B cell (primary cell): ENCODE measurements at regions not wholly inside any gene's neighbourhood (a gene's known extent, or its start where the extent isn't known, plus 50 kb on each side); places are given as distances from the start of the nearest gene placed in this dataset.

Experiments
- ATAC-seq: fragments of 200-7000 bp; cut with Tn5 transposase; one replicate; pipeline ENCODE4 v1.10.0; 2021; ENCODE audit warnings: low read depth, mild to moderate bottlenecking, moderate number of reproducible peaks, moderate library complexity
- CTCF ChIA-PET: fragments of 350-600 bp; sonication (Branson Sonifier 250); formaldehyde crosslinking; loops from one replicate; lab custom pipeline; 2021; ENCODE audit warnings: antibody characterized with exemption, inconsistent platforms; lab: Charles Lee
- POLR2A ChIA-PET: fragments of 350-600 bp; sonication (Branson Sonifier 250); formaldehyde crosslinking; loops from one replicate; lab custom pipeline; 2021; ENCODE audit warnings: antibody characterized with exemption; lab: Charles Lee
- DNase-seq: peaks from one replicate; pipeline ENCODE4 v3.0.0; 2013
- H2AFZ ChIP-seq: 2 replicates; pipeline ENCODE4 v1.6.1; 2012; ENCODE audit warnings: mild to moderate bottlenecking, low read depth, low read length; ENCODE audit not compliant: insufficient read depth, poor library complexity, severe bottlenecking
- H3K27ac ChIP-seq, 2 donors: 1 replicate in 1 of 2; 2 replicates in 1 of 2; pipeline ENCODE4 v1.5.1; 2012 to 2013; ENCODE audit warnings: low read length in 2 of 2, mild to moderate bottlenecking in 2 of 2, moderate library complexity in 1 of 2
- H3K27me3 ChIP-seq, 4 experiments: fragments of 200-600 bp in 1 of 4; sonication (generic) in 1 of 4; replicated peaks in 1 of 4; 1 replicate in 2 of 4; 2 replicates in 2 of 4; pipeline versions ENCODE4 v1.6.1 to v1.7.0; 2013 to 2016; ENCODE audit warnings: low read length in 3 of 4, mild to moderate bottlenecking in 2 of 4, mixed read lengths in 1 of 4, moderate library complexity in 1 of 4; ENCODE audit not compliant: insufficient read depth in 4 of 4, control insufficient read depth in 3 of 4; ENCODE audit errors: control extremely low read depth in 1 of 4
- H3K36me3 ChIP-seq, 2 experiments: replicated peaks in 1 of 2; 1 replicate in 1 of 2; 2 replicates in 1 of 2; pipeline versions ENCODE4 v1.6.1 to v1.7.1; 2013; ENCODE audit warnings: low read length in 1 of 2; ENCODE audit not compliant: insufficient read depth in 2 of 2, control insufficient read depth in 1 of 2; ENCODE audit errors: control extremely low read depth in 1 of 2, extremely low read depth in 1 of 2
- H3K4me1 ChIP-seq, 2 donors: fragments of 200-600 bp in 1 of 2; sonication (generic) in 1 of 2; 1 replicate in 1 of 2; 2 replicates in 1 of 2; pipeline versions ENCODE4 v1.5.1 to v1.6.1; 2013 to 2017; ENCODE audit warnings: low read length in 2 of 2; ENCODE audit not compliant: control insufficient read depth in 2 of 2, insufficient read depth in 2 of 2
- H3K4me2 ChIP-seq: replicated peaks from 2 replicates; pipeline ENCODE3; 2012; ENCODE audit warnings: mild to moderate bottlenecking, low read depth, low read length; ENCODE audit not compliant: poor library complexity, severe bottlenecking
- H3K4me3 ChIP-seq, 5 experiments: fragments of 200-600 bp in 1 of 5; sonication (generic) in 1 of 5; 1 replicate in 3 of 5; 2 replicates in 2 of 5; pipeline versions ENCODE4 v1.5.1 to v1.7.0; 2011 to 2016; ENCODE audit warnings: low read length in 4 of 5, mild to moderate bottlenecking in 4 of 5, low read depth in 2 of 5, control low read depth in 1 of 5, moderate library complexity in 1 of 5; ENCODE audit not compliant: insufficient read depth in 1 of 5; ENCODE audit errors: control extremely low read depth in 1 of 5, extremely low read depth in 1 of 5
- H3K79me2 ChIP-seq: fragments of 200-600 bp; sonication (generic); one replicate; pipeline ENCODE4 v1.6.0; 2016; ENCODE audit warnings: low read length; ENCODE audit not compliant: control insufficient read depth, insufficient read depth
- H3K9ac ChIP-seq: fragments of 200-600 bp; sonication (generic); 2 replicates; pipeline ENCODE4 v1.6.1; 2017; ENCODE audit warnings: mild to moderate bottlenecking, low read length, moderate library complexity
- H3K9me3 ChIP-seq, 3 donors: one replicate each; pipeline versions ENCODE4 v1.6.1 to v1.7.1; 2013; ENCODE audit warnings: low read length in 2 of 3; ENCODE audit not compliant: control insufficient read depth in 2 of 3, insufficient read depth in 1 of 3; ENCODE audit errors: control extremely low read depth in 1 of 3
- H4K20me1 ChIP-seq: 2 replicates; pipeline ENCODE4 v1.6.0; 2012; ENCODE audit warnings: mild to moderate bottlenecking, low read length; ENCODE audit not compliant: insufficient read depth, control insufficient read depth, poor library complexity, severe bottlenecking
- H3K27ac Mint-ChIP-seq: one replicate; pipeline ENCODE4 v1.8.0; 2021; ENCODE audit warnings: mixed read lengths
- H3K27me3 Mint-ChIP-seq: one replicate; pipeline ENCODE4 v1.8.0; 2021; ENCODE audit warnings: mixed read lengths
- H3K4me1 Mint-ChIP-seq: one replicate; pipeline ENCODE4 v1.8.0; 2021; ENCODE audit warnings: mixed read lengths
- H3K4me3 Mint-ChIP-seq: one replicate; pipeline ENCODE4 v1.8.0; 2021; ENCODE audit warnings: mixed read lengths
- H3K9me3 Mint-ChIP-seq: one replicate; pipeline ENCODE4 v1.8.0; 2022; ENCODE audit warnings: mixed read lengths; ENCODE audit not compliant: insufficient read depth
- CTCF ChIP-seq: fragments of 200-600 bp; IDR thresholded peaks from one replicate; pipeline ENCODE4 v1.8.0; 2022; ENCODE audit warnings: antibody characterized with exemption, mild to moderate bottlenecking
- EZH2 ChIP-seq: IDR thresholded peaks from 2 replicates; pipeline ENCODE4 v1.6.1; 2012; ENCODE audit warnings: borderline replicate concordance, low read depth, mild to moderate bottlenecking, moderate library complexity, low read length; ENCODE audit not compliant: insufficient read depth, poor library complexity, severe bottlenecking
- WGBS: methylation state at CpG from one replicate; pipeline ENCODE4 v1.1.5; 2013; ENCODE audit warnings: missing lambda C conversion rate; ENCODE audit not compliant: insufficient coverage; 5-methylcytosine and 5-hydroxymethylcytosine counted together
- intact Hi-C: fragments of 100-400 bp; cut with micrococcal nuclease; formaldehyde crosslinking; loops from one replicate; pipeline ENCODE4 v1.10.0; 2022

DNA sequence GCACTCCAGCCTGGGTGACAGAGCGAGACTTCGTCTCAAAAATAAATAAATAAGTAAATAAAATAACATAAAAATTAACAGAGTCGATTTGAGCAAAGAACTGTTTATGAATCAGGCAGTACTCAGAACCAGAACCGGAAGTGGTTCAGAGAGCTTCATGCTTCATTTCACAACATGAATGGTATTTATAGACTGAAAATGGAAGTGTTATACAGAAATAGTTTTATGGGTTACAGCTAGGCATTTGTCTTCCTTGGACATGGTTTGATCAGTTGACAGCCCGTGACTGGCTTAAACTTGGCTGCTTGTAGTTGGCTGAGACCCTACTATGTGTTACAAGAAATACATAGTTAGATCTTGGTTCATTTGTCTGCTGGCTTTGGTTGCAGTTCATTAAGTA is 216.0 kb upstream of the MCTP2 start:
- H3K4me3 Mint-ChIP-seq, result no peak overlapping the region
- CTCF ChIA-PET, result no interaction called here

More for the DNA sequence above, 216.0 kb upstream of the MCTP2 start:
- WGBS, result no CpG with 5 or more reads among the region's 5 CpGs
- Histone ChIP-seq H3K9me3 (no peaks in the 10 kb centered on the region), H3K27me3 (no peaks in the 10 kb centered on the region), H3K4me1 (no peaks in the 10 kb centered on the region), H3K36me3 (no peaks in the 10 kb centered on the region), H4K20me1 (no peaks in the 10 kb centered on the region), H3K79me2 (no peaks in the 10 kb centered on the region), H2AFZ (no peak overlapping the region), H3K4me3 (no peak overlapping the region), H3K4me2 (no peak overlapping the region), H3K27ac (no peak overlapping the region), H3K9ac (no peak overlapping the region)
- Mint-ChIP-seq H3K9me3 (peaks cover 3% of the 10 kb centered on the region), H3K27ac (no peak overlapping the region), H3K4me1 (peaks cover 2% of the 10 kb centered on the region), H3K27me3 (peaks cover 3% of the 10 kb centered on the region)
- ATAC-seq (no peak), DNase-seq (no peak)
- POLR2A ChIA-PET, result no interaction called here
- TF ChIP-seq EZH2 (no peak), CTCF (no peak)
- intact Hi-C loops, result no loop called here
